ENCODE measurements at regions not wholly inside any gene's neighbourhood (a gene's known extent, or its start where the extent isn't known, plus 50 kb on each side); places are given as distances from the start of the nearest gene placed in this dataset.

DNA sequence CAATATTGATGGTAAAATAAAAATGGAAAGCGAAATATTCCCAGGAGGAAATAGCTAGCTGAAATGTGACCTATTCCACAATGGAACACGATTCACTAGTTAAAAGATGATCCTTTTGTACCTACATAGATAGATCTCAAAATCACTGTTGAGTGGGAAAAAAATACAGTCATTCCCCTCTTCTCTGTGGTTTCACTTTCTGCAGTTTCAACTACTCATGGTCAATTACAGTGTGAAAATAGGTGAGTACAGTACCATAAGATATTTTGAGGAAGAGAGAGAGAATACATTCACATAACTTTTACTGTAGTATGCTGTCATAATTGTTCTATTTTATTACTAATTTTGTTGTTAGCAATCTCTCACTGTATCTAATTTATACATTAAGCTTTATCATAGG is 56.0 kb upstream of the COL13A1 start:
- H3K9me3 ChIP-seq (ENCODE audit: low read length): no peaks in the 10 kb centered on the region
- H2AFZ ChIP-seq (ENCODE audit: low read length): no peak overlapping the region
- no peak overlapping the region for H3K4me2 ChIP-seq (ENCODE audit: low read depth, low read length)
- no TSS peak for BruUV-seq (replicated peaks)
- H3K79me2 ChIP-seq (ENCODE audit: insufficient read depth, low read length): no peaks in the 10 kb centered on the region
- in situ Hi-C loops (cut with HindIII; ENCODE audit: extremely low pct_ligation_motif_present, low pct_unique_long_range_greater_than_20kb) (no loop called here), intact Hi-C loops (cut with micrococcal nuclease; ENCODE audit: unreplicated experiment) (loop anchor here (10.0 kb wide), 1 partner anchor 169 kb away; no protein-coding TSS in a partner anchor)
- no peaks in the 10 kb centered on the region for H3K36me3 ChIP-seq (replicated peaks in 1 of 2; ENCODE audit: control insufficient read depth in 1 of 2, insufficient read depth in 2 of 2, low read length in 2 of 2)
- H3K4me1 ChIP-seq (ENCODE audit: insufficient read depth, low read length): no peaks in the 10 kb centered on the region
- no peak for ATAC-seq
- POLR2A ChIA-PET: no interaction called here
- FAIRE-seq: no peak
- DNase-seq (ENCODE audit: low spot score): no peak
- CTCF ChIA-PET (ENCODE audit: low intra/inter-chr PET ratio, low total read pairs): no interaction called here
- H4K20me1 ChIP-seq (ENCODE audit: insufficient read depth, low read length): no peaks in the 10 kb centered on the region
- H3K27me3 ChIP-seq (ENCODE audit: control insufficient read depth in 1 of 2, insufficient read depth in 2 of 2, low read length in 2 of 2): peaks cover 0 to 41% of the 10 kb centered on the region in 2 experiments; a peak in 3 of 5 replicates
- WGBS (ENCODE audit: low lambda C conversion rate): 6% methylated on average over 2 of the region's 2 CpGs
- no peak overlapping the region for H3K27ac ChIP-seq (ENCODE audit: extremely low read length, insufficient read depth, low read length)
- no peak overlapping the region for H3K9ac ChIP-seq (ENCODE audit: insufficient read depth, low read depth, low read length)
- H3K4me3 ChIP-seq (replicated peaks in 1 of 3; ENCODE audit: insufficient read depth in 1 of 3, low read depth in 2 of 3, low read length in 3 of 3): no peak overlapping the region
- TF ChIP-seq GTF2F1 (IDR thresholded peaks at IDR 0.05; ENCODE audit: low read length): no peak
- no peak for TF ChIP-seq FOXO1 (CRISPR knock-in tag; IDR thresholded peaks at IDR 0.05)
- TF ChIP-seq NFE2L2 (IDR thresholded peaks at IDR 0.05; ENCODE audit: low read length): no peak
- TF ChIP-seq ZNF333 (CRISPR knock-in tag; IDR thresholded peaks at IDR 0.05; ENCODE audit: borderline replicate concordance): no peak
- no peak for TF ChIP-seq HNRNPK (IDR thresholded peaks at IDR 0.05; ENCODE audit: low read depth, low read length, poor library complexity, severe bottlenecking)
- no peak for TF ChIP-seq TGIF2 (CRISPR knock-in tag; IDR thresholded peaks at IDR 0.05)
- TF ChIP-seq ZNF317 (CRISPR knock-in tag; IDR thresholded peaks at IDR 0.05): no peak
- TF ChIP-seq, protein P1, sequence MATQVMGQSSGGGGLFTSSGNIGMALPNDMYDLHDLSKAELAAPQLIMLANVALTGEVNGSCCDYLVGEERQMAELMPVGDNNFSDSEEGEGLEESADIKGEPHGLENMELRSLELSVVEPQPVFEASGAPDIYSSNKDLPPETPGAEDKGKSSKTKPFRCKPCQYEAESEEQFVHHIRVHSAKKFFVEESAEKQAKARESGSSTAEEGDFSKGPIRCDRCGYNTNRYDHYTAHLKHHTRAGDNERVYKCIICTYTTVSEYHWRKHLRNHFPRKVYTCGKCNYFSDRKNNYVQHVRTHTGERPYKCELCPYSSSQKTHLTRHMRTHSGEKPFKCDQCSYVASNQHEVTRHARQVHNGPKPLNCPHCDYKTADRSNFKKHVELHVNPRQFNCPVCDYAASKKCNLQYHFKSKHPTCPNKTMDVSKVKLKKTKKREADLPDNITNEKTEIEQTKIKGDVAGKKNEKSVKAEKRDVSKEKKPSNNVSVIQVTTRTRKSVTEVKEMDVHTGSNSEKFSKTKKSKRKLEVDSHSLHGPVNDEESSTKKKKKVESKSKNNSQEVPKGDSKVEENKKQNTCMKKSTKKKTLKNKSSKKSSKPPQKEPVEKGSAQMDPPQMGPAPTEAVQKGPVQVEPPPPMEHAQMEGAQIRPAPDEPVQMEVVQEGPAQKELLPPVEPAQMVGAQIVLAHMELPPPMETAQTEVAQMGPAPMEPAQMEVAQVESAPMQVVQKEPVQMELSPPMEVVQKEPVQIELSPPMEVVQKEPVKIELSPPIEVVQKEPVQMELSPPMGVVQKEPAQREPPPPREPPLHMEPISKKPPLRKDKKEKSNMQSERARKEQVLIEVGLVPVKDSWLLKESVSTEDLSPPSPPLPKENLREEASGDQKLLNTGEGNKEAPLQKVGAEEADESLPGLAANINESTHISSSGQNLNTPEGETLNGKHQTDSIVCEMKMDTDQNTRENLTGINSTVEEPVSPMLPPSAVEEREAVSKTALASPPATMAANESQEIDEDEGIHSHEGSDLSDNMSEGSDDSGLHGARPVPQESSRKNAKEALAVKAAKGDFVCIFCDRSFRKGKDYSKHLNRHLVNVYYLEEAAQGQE (IDR thresholded peaks at IDR 0.05; ENCODE audit: borderline replicate concordance in 1 of 2, low read depth in 1 of 2, low read length in 2 of 2): no peak
- TF ChIP-seq, protein P2, sequence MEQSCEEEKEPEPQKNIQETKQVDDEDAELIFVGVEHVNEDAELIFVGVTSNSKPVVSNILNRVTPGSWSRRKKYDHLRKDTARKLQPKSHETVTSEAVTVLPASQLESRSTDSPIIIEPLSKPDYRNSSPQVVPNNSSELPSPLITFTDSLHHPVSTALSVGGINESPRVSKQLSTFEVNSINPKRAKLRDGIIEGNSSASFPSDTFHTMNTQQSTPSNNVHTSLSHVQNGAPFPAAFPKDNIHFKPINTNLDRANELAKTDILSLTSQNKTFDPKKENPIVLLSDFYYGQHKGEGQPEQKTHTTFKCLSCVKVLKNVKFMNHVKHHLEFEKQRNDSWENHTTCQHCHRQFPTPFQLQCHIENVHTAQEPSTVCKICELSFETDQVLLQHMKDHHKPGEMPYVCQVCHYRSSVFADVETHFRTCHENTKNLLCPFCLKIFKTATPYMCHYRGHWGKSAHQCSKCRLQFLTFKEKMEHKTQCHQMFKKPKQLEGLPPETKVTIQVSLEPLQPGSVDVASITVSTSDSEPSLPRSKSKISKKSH (CRISPR knock-in tag; IDR thresholded peaks at IDR 0.05; ENCODE audit: borderline replicate concordance): no peak
- no peak for TF ChIP-seq ZNF530 (CRISPR knock-in tag; IDR thresholded peaks at IDR 0.05; ENCODE audit: low read depth)
- TF ChIP-seq KLF16 (CRISPR knock-in tag; IDR thresholded peaks at IDR 0.05): no peak
- TF ChIP-seq ZNF264 (CRISPR knock-in tag; IDR thresholded peaks at IDR 0.05): no peak
- TF ChIP-seq NCOA1 (CRISPR knock-in tag; IDR thresholded peaks at IDR 0.05): no peak
- no peak for TF ChIP-seq ZBTB7A (CRISPR knock-in tag; IDR thresholded peaks at IDR 0.05)
- TF ChIP-seq, protein P3, sequence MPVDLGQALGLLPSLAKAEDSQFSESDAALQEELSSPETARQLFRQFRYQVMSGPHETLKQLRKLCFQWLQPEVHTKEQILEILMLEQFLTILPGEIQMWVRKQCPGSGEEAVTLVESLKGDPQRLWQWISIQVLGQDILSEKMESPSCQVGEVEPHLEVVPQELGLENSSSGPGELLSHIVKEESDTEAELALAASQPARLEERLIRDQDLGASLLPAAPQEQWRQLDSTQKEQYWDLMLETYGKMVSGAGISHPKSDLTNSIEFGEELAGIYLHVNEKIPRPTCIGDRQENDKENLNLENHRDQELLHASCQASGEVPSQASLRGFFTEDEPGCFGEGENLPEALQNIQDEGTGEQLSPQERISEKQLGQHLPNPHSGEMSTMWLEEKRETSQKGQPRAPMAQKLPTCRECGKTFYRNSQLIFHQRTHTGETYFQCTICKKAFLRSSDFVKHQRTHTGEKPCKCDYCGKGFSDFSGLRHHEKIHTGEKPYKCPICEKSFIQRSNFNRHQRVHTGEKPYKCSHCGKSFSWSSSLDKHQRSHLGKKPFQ (CRISPR knock-in tag; IDR thresholded peaks at IDR 0.05; ENCODE audit: insufficient replicate concordance): no peak
- TF ChIP-seq CREM (IDR thresholded peaks at IDR 0.05): no peak
- TF ChIP-seq CREM (CRISPR knock-in tag; IDR thresholded peaks at IDR 0.05): no peak
- no peak for TF ChIP-seq KDM3A (CRISPR knock-in tag; IDR thresholded peaks at IDR 0.05; ENCODE audit: low read depth)
- TF ChIP-seq SP1 (IDR thresholded peaks at IDR 0.05): no peak
- TF ChIP-seq SP1 (CRISPR knock-in tag; IDR thresholded peaks at IDR 0.05): no peak
